ENCODE measurements at regions not wholly inside any gene's neighbourhood (a gene's known extent, or its start where the extent isn't known, plus 50 kb on each side); places are given as distances from the start of the nearest gene placed in this dataset.

DNA sequence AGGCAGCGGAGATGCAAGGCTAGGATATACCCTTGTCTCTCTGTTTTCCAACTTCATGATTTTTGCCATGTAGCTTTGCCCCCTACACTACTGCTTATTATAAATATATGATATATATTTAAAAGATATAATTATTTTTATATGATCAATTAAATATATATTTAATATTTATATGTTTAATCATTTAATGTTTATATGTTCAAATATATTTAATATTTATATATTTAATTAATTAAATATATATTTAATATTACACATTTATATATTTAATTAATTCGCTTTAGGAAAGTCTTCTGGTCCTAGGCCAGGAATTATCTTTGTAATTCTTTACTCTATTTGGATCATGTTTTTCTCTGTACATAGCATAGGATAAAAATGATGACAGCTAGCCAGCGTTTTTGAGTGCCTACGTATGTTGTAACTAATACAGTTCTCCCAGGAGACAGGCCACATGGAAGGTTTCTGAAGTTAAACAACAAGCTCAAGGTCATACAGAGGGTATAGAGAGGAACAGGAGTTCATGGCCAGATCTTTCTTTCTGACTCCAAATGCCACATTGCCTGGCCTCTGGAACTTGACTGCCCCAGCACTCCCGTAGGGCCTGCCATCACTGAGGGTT is 192.5 kb downstream of the KCNA5 start:
- no peaks in the 10 kb centered on the region for H3K4me1 ChIP-seq (ENCODE audit: control insufficient read depth, extremely low read depth, insufficient read depth, low read length)
- intact Hi-C loops (cut with micrococcal nuclease): no loop called here
- CTCF ChIA-PET: no interaction called here
- no peaks in the 10 kb centered on the region for H3K9me3 ChIP-seq (replicated peaks; ENCODE audit: control insufficient read depth, insufficient read depth, low read length)
- FAIRE-seq (no peak), DNase-seq (ENCODE audit: low read depth, low spot score) (no peak)
- H3K36me3 ChIP-seq (ENCODE audit: control insufficient read depth in 2 of 2, extremely low read depth in 1 of 2, insufficient read depth in 2 of 2, low read length in 2 of 2): no peaks in the 10 kb centered on the region
- dilution Hi-C loops (cut with MboI; ENCODE audit: extremely low pct_ligation_motif_present, low sequenced_read_pairs): no loop called here
- POLR2A ChIA-PET: no interaction called here
- H3K27ac ChIP-seq (ENCODE audit: insufficient read depth, low read depth, low read length): no peak overlapping the region
- no peak overlapping the region for H2AFZ ChIP-seq (ENCODE audit: low read depth, low read length)
- BruUV-seq (replicated peaks): no TSS peak
- no peaks in the 10 kb centered on the region for H4K20me1 ChIP-seq (replicated peaks; ENCODE audit: control insufficient read depth, extremely low read depth, insufficient read depth, low read length)
- TF ChIP-seq GATA2 (IDR thresholded peaks at IDR 0.05; ENCODE audit: insufficient read depth, insufficient read length, low read depth, low read length) (no peak), EZH2 (IDR thresholded peaks at IDR 0.05; ENCODE audit: borderline replicate concordance, low read depth, low read length, severe bottlenecking) (no peak), MYC (IDR thresholded peaks at IDR 0.05; ENCODE audit: low read depth, low read length) (no peak), POLR2A (IDR thresholded peaks at IDR 0.05; ENCODE audit: low read depth, low read length) (no peak), JUN (IDR thresholded peaks at IDR 0.05; ENCODE audit: borderline replicate concordance, insufficient read depth, insufficient read length, low read depth) (no peak), FOS (IDR thresholded peaks at IDR 0.05; ENCODE audit: borderline replicate concordance, insufficient read depth, low read length) (no peak)
- TF ChIP-seq, protein P1, sequence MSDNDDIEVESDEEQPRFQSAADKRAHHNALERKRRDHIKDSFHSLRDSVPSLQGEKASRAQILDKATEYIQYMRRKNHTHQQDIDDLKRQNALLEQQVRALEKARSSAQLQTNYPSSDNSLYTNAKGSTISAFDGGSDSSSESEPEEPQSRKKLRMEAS (IDR thresholded peaks at IDR 0.05; ENCODE audit: insufficient read depth, insufficient read length): no peak
- no peaks in the 10 kb centered on the region for H3K27me3 ChIP-seq (ENCODE audit: control insufficient read depth in 2 of 2, insufficient read depth in 2 of 2, low read length in 2 of 2)
- H3K4me3 ChIP-seq (replicated peaks in 1 of 3; ENCODE audit: insufficient read depth in 1 of 3, low read depth in 1 of 3, low read length in 3 of 3): no peak overlapping the region
- H3K79me2 ChIP-seq (ENCODE audit: control insufficient read depth, insufficient read depth, low read length): no peaks in the 10 kb centered on the region
- no peak overlapping the region for H3K9ac ChIP-seq (replicated peaks; ENCODE audit: extremely low read depth, insufficient read depth, low read length)
- no peak overlapping the region for H3K4me2 ChIP-seq (ENCODE audit: insufficient read depth, low read length)
- H3K9me1 ChIP-seq (replicated peaks; ENCODE audit: control insufficient read depth, extremely low read depth, insufficient read depth, low read length): no peaks in the 10 kb centered on the region

- Histone ChIP-seq H3K27ac (ENCODE audit: insufficient read depth, low read depth, low read length) (no peak overlapping the region), H3K36me3 (ENCODE audit: control insufficient read depth in 2 of 2, extremely low read depth in 1 of 2, insufficient read depth in 2 of 2, low read length in 2 of 2) (no peaks in the 10 kb centered on the region), H3K79me2 (ENCODE audit: control insufficient read depth, insufficient read depth, low read length) (no peaks in the 10 kb centered on the region), H4K20me1 (replicated peaks; ENCODE audit: control insufficient read depth, extremely low read depth, insufficient read depth, low read length) (no peaks in the 10 kb centered on the region), H3K4me2 (ENCODE audit: insufficient read depth, low read length) (no peak overlapping the region), H3K9me1 (replicated peaks; ENCODE audit: control insufficient read depth, extremely low read depth, insufficient read depth, low read length) (no peaks in the 10 kb centered on the region), H3K27me3 (ENCODE audit: control insufficient read depth in 2 of 2, insufficient read depth in 2 of 2, low read length in 2 of 2) (no peaks in the 10 kb centered on the region), H2AFZ (ENCODE audit: low read depth, low read length) (no peak overlapping the region), H3K9me3 (replicated peaks; ENCODE audit: control insufficient read depth, insufficient read depth, low read length) (no peaks in the 10 kb centered on the region), H3K4me3 (replicated peaks in 1 of 3; ENCODE audit: insufficient read depth in 1 of 3, low read depth in 1 of 3, low read length in 3 of 3) (no peak overlapping the region), H3K9ac (replicated peaks; ENCODE audit: extremely low read depth, insufficient read depth, low read length) (no peak overlapping the region), H3K4me1 (ENCODE audit: control insufficient read depth, extremely low read depth, insufficient read depth, low read length) (no peaks in the 10 kb centered on the region)
- dilution Hi-C loops (cut with MboI; ENCODE audit: extremely low pct_ligation_motif_present, low sequenced_read_pairs): no loop called here
- intact Hi-C loops (cut with micrococcal nuclease): no loop called here
- ChIA-PET POLR2A (no interaction called here), CTCF (no interaction called here)
- DNase-seq (ENCODE audit: low read depth, low spot score): no peak
- TF ChIP-seq, protein P2, sequence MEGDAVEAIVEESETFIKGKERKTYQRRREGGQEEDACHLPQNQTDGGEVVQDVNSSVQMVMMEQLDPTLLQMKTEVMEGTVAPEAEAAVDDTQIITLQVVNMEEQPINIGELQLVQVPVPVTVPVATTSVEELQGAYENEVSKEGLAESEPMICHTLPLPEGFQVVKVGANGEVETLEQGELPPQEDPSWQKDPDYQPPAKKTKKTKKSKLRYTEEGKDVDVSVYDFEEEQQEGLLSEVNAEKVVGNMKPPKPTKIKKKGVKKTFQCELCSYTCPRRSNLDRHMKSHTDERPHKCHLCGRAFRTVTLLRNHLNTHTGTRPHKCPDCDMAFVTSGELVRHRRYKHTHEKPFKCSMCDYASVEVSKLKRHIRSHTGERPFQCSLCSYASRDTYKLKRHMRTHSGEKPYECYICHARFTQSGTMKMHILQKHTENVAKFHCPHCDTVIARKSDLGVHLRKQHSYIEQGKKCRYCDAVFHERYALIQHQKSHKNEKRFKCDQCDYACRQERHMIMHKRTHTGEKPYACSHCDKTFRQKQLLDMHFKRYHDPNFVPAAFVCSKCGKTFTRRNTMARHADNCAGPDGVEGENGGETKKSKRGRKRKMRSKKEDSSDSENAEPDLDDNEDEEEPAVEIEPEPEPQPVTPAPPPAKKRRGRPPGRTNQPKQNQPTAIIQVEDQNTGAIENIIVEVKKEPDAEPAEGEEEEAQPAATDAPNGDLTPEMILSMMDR (IDR thresholded peaks at IDR 0.05; ENCODE audit: extremely low read depth in 1 of 2, insufficient read depth in 1 of 2, low read depth in 1 of 2, low read length in 2 of 2): no peak
- TF ChIP-seq POLR2AphosphoS5 (IDR thresholded peaks at IDR 0.05; ENCODE audit: insufficient read depth, low read depth, low read length): no peak
- TF ChIP-seq, protein P1 (IDR thresholded peaks at IDR 0.05; ENCODE audit: insufficient read depth, insufficient read length): no peak
- no peak for FAIRE-seq
- BruUV-seq (replicated peaks): no TSS peak
Measured at GRCh38 chr12:5242440-5242839, 189.5 kb upstream of the NTF3 start.

Measured in endothelial cell of umbilical vein (primary cell).